ENCODE measurements at regions not wholly inside any gene's neighbourhood (a gene's known extent, or its start where the extent isn't known, plus 50 kb on each side); places are given as distances from the start of the nearest gene placed in this dataset.

DNA sequence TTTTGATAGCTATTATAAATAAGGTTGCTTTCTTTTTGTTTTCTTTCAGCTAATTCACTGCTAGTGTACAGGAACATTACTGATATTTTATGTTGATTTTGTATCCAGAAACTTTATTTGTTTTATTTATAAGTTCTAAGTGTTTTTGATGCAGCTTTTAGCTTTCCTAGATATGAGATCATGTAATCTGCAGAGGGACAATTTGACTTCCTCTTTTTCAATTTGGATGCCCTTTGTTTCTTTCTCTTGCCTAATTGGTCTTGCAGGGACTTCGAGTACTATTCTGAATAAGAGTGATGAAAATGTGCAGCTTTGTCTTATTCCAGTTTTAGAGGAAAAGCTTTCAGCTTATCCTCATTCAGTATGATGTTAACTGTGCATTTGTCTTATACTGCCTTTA lies 643.4 kb upstream of the CDH2 start:
- Histone ChIP-seq H3K4me1 (ENCODE audit: control insufficient read depth, low read length) (no peaks in the 10 kb centered on the region), H3K79me2 (ENCODE audit: control insufficient read depth, low read length) (no peaks in the 10 kb centered on the region), H3K27ac (ENCODE audit: low read depth, low read length) (no peak overlapping the region), H3K9me3 (ENCODE audit: control insufficient read depth, insufficient read depth, low read length) (peaks cover 3% of the 10 kb centered on the region; the same call in 1 of the 2 replicates), H3K36me3 (ENCODE audit: control insufficient read depth, low read length) (no peaks in the 10 kb centered on the region), H3K4me3 (ENCODE audit: low read length) (no peak overlapping the region), H3K9me2 (replicated peaks; ENCODE audit: control insufficient read depth, low read length) (no peaks in the 10 kb centered on the region), H3K27me3 (ENCODE audit: control insufficient read depth, low read length) (no peaks in the 10 kb centered on the region), H3K4me2 (ENCODE audit: low read length) (no peak overlapping the region), H4K20me1 (ENCODE audit: control insufficient read depth, insufficient read depth, low read depth, low read length) (no peaks in the 10 kb centered on the region), H3F3A (ENCODE audit: control insufficient read depth, insufficient read depth) (no peaks in the 10 kb centered on the region)
- TF ChIP-seq EZH2phosphoT487 (IDR thresholded peaks at IDR 0.05; ENCODE audit: borderline replicate concordance, low read length), result no peak
- TF ChIP-seq, protein P1, sequence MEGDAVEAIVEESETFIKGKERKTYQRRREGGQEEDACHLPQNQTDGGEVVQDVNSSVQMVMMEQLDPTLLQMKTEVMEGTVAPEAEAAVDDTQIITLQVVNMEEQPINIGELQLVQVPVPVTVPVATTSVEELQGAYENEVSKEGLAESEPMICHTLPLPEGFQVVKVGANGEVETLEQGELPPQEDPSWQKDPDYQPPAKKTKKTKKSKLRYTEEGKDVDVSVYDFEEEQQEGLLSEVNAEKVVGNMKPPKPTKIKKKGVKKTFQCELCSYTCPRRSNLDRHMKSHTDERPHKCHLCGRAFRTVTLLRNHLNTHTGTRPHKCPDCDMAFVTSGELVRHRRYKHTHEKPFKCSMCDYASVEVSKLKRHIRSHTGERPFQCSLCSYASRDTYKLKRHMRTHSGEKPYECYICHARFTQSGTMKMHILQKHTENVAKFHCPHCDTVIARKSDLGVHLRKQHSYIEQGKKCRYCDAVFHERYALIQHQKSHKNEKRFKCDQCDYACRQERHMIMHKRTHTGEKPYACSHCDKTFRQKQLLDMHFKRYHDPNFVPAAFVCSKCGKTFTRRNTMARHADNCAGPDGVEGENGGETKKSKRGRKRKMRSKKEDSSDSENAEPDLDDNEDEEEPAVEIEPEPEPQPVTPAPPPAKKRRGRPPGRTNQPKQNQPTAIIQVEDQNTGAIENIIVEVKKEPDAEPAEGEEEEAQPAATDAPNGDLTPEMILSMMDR (IDR thresholded peaks at IDR 0.05; ENCODE audit: low read depth, low read length, poor library complexity, severe bottlenecking), result no peak

DNA sequence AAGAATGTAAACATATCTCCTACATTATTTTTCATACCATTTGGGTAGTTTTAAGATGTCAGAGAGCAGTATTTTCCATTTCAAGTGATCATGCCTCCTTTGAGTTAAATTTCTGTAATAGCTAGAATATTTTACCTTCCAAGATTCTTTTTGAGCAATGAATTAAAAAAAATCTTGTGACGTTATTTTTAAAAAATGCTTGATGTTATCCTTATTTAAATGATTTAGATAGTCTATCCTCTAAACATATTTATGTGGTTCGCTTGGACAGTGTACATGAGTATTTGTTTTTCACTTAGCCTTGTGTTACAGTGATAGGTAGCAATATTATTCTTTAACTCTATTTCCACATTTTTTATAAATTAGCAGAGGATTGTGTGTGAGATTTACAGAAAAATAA lies 639.2 kb upstream of the CDH2 start:
- Histone ChIP-seq H3F3A (ENCODE audit: control insufficient read depth, insufficient read depth) (no peaks in the 10 kb centered on the region), H3K4me3 (ENCODE audit: low read length) (no peak overlapping the region), H3K79me2 (ENCODE audit: control insufficient read depth, low read length) (no peaks in the 10 kb centered on the region), H3K27me3 (ENCODE audit: control insufficient read depth, low read length) (no peaks in the 10 kb centered on the region), H3K27ac (ENCODE audit: low read depth, low read length) (no peak overlapping the region), H3K9me3 (ENCODE audit: control insufficient read depth, insufficient read depth, low read length) (no peaks in the 10 kb centered on the region), H4K20me1 (ENCODE audit: control insufficient read depth, insufficient read depth, low read depth, low read length) (no peaks in the 10 kb centered on the region), H3K4me2 (ENCODE audit: low read length) (no peak overlapping the region), H3K4me1 (ENCODE audit: control insufficient read depth, low read length) (no peaks in the 10 kb centered on the region), H3K9me2 (replicated peaks; ENCODE audit: control insufficient read depth, low read length) (no peaks in the 10 kb centered on the region), H3K36me3 (ENCODE audit: control insufficient read depth, low read length) (no peaks in the 10 kb centered on the region)
- TF ChIP-seq EZH2phosphoT487 (IDR thresholded peaks at IDR 0.05; ENCODE audit: borderline replicate concordance, low read length), result no peak
- TF ChIP-seq, protein P1 (IDR thresholded peaks at IDR 0.05; ENCODE audit: low read depth, low read length, poor library complexity, severe bottlenecking), result no peak

DNA sequence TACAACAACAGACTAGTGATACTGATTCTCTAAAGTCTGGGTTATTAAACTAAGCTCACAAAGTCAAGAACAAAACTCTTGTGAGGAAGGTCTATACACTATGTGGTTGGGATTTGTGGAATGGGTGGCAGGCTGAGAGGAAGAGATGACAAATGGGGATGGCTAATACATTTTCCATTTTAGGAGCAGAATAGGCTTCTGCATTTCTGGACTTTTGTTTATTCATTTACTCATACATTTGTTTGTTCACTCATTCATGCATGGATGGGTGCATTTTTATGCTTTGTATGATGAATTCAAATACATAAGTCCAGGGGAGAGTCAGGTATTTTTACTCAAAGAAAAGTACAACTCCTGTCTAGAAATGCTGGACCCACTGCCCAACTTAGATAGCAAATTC lies 637.4 kb upstream of the CDH2 start:
- Histone ChIP-seq H3K36me3 (ENCODE audit: control insufficient read depth, low read length) (no peaks in the 10 kb centered on the region), H3K27ac (ENCODE audit: low read depth, low read length) (no peak overlapping the region), H4K20me1 (ENCODE audit: control insufficient read depth, insufficient read depth, low read depth, low read length) (no peaks in the 10 kb centered on the region), H3K9me2 (replicated peaks; ENCODE audit: control insufficient read depth, low read length) (no peaks in the 10 kb centered on the region), H3K4me2 (ENCODE audit: low read length) (no peak overlapping the region), H3K4me3 (ENCODE audit: low read length) (no peak overlapping the region), H3K27me3 (ENCODE audit: control insufficient read depth, low read length) (no peaks in the 10 kb centered on the region), H3K79me2 (ENCODE audit: control insufficient read depth, low read length) (no peaks in the 10 kb centered on the region), H3K4me1 (ENCODE audit: control insufficient read depth, low read length) (no peaks in the 10 kb centered on the region), H3F3A (ENCODE audit: control insufficient read depth, insufficient read depth) (no peaks in the 10 kb centered on the region), H3K9me3 (ENCODE audit: control insufficient read depth, insufficient read depth, low read length) (no peaks in the 10 kb centered on the region)
- no peak for TF ChIP-seq EZH2phosphoT487 (IDR thresholded peaks at IDR 0.05; ENCODE audit: borderline replicate concordance, low read length)
- TF ChIP-seq, protein P1 (IDR thresholded peaks at IDR 0.05; ENCODE audit: low read depth, low read length, poor library complexity, severe bottlenecking), result no peak

DNA sequence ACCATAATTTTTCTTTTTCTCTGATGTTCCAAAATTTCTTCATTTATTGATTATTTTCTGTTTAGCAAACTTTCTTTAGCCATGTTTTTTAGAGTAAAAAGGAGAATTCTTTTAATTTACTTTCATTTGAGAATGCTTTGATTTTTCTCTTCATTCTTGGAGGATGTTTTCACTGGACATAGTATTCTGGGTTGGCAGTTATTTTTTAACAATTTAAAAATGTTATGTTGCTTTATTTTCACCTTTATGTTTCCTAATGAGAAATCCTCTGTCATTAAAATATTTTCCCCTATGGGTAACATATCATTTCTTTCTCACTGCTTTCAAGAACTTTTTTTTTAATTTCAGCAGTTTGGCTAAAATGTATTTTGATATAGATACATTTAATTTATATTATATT lies 631.4 kb upstream of the CDH2 start:
- Histone ChIP-seq H3K9me3 (ENCODE audit: control insufficient read depth, insufficient read depth, low read length) (no peaks in the 10 kb centered on the region; the same call in 1 of the 2 replicates), H3K9me2 (replicated peaks; ENCODE audit: control insufficient read depth, low read length) (no peaks in the 10 kb centered on the region), H3K4me3 (ENCODE audit: low read length) (no peak overlapping the region), H3K79me2 (ENCODE audit: control insufficient read depth, low read length) (no peaks in the 10 kb centered on the region), H3K27ac (ENCODE audit: low read depth, low read length) (no peak overlapping the region), H3K4me1 (ENCODE audit: control insufficient read depth, low read length) (no peaks in the 10 kb centered on the region), H3K36me3 (ENCODE audit: control insufficient read depth, low read length) (no peaks in the 10 kb centered on the region), H4K20me1 (ENCODE audit: control insufficient read depth, insufficient read depth, low read depth, low read length) (no peaks in the 10 kb centered on the region), H3K27me3 (ENCODE audit: control insufficient read depth, low read length) (no peaks in the 10 kb centered on the region), H3F3A (ENCODE audit: control insufficient read depth, insufficient read depth) (no peaks in the 10 kb centered on the region), H3K4me2 (ENCODE audit: low read length) (no peak overlapping the region)
- TF ChIP-seq, protein P1 (IDR thresholded peaks at IDR 0.05; ENCODE audit: low read depth, low read length, poor library complexity, severe bottlenecking), result no peak
- no peak for TF ChIP-seq EZH2phosphoT487 (IDR thresholded peaks at IDR 0.05; ENCODE audit: borderline replicate concordance, low read length)

Measured in DOHH2 (cell line).